ENCODE measurements at regions not wholly inside any gene's neighbourhood (a gene's known extent, or its start where the extent isn't known, plus 50 kb on each side); places are given as distances from the start of the nearest gene placed in this dataset.

DNA sequence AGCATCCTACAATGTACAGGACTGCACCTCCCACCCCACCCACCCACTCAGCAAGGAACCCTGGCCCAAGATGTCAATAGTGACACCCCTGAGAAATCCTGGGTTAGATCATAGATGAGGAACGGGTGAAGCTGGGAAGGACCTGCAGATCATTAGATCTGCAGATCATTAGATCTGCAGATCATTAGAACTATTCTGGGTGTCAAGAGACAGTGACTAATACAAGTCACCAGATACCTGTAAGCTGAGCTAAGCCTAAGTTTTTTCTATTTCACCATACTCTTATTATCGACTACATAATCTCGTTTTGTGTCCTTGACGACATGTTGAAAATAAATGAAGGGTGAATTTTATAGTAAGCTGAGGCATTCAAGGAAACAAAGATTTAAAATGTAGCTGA lies 325.7 kb downstream of the DUSP10 start:
- intact Hi-C loops (cut with micrococcal nuclease) = no loop called here

DNA sequence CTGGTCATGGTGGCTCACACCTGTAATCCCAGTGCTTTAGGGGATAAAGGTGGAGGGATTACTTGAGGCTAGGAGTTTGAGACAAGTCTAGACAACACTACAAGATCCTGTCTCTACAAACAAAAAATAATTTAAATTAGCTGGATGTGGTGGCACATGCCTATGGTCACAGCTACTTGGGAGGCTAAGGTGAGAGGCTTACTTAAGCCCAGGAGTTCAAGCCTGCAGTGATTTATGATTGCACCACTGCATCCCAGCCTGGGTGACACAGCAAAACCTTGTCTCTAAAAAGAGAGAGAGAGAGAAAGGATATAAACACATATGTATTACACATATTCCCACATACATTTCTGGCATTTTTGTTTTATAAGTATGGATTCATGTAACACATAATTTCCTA lies 325.2 kb downstream of the DUSP10 start:
- intact Hi-C loops (cut with micrococcal nuclease) = no loop called here

DNA sequence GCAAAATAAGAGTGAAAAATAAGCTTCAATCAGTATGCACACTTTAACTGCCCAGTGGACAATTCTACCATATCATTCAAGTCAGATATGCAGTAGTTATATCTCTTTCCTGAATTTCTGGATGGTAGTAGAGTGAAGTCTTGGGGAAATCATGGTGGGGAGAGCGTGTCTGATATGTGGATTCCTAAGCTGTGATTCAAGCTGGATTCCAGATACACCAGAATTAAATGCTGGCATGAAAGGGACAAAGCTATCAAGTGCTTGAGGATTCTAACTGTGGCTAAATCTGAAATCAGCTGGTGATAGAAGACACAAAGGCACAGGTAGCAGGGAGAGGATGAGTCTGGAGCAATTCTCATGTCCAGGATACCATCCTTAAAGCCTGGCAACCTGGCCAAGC lies 323.5 kb downstream of the DUSP10 start:
- intact Hi-C loops (cut with micrococcal nuclease) = no loop called here

DNA sequence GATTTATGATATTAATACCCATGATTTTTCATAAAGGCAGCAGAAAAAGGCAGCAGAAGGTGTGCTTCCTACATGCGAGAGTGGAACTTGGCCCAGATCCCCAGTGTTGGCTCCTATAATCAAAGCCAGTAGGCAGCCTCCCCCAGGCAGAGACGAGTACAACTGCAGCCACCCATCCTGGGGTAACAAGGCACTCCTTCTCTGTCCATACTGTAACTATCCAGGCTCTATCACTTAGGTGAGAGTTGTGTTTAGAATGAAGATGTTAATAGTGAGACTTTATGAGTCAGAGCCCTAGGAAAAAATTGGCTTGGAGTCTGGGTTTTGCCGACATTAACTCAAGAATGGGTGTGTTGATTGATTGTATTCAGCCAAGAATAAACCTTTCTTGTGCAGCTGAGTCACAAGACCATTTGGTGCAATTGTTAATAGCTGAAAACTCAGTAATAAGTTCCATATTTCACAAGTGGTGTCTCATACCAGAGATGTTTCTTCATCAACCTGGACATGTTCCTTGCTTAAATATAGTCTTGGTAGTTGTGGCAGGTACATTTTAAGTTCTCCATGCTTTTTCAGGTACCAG lies 322.3 kb downstream of the DUSP10 start:
- intact Hi-C loops (cut with micrococcal nuclease) = no loop called here

DNA sequence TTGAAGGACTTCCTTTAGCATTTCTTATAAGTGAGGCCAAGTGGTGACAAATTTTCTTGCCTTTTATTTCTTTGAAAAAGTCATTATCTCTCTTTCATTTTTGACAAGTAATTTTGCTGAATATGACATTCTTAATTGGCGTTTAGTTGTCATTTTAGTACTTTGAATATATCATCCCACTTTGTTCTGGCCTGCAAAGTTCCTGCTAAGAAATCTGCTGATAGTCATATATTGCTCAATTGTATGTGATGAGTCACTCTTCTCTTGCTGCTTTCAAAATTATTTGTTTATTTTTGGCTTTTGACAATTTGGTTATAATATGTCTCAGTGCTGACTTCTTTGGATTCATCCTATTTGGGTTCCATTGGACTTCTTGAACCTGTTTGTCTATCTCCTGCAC lies 312.6 kb downstream of the DUSP10 start:
- intact Hi-C loops (cut with micrococcal nuclease) = no loop called here

DNA sequence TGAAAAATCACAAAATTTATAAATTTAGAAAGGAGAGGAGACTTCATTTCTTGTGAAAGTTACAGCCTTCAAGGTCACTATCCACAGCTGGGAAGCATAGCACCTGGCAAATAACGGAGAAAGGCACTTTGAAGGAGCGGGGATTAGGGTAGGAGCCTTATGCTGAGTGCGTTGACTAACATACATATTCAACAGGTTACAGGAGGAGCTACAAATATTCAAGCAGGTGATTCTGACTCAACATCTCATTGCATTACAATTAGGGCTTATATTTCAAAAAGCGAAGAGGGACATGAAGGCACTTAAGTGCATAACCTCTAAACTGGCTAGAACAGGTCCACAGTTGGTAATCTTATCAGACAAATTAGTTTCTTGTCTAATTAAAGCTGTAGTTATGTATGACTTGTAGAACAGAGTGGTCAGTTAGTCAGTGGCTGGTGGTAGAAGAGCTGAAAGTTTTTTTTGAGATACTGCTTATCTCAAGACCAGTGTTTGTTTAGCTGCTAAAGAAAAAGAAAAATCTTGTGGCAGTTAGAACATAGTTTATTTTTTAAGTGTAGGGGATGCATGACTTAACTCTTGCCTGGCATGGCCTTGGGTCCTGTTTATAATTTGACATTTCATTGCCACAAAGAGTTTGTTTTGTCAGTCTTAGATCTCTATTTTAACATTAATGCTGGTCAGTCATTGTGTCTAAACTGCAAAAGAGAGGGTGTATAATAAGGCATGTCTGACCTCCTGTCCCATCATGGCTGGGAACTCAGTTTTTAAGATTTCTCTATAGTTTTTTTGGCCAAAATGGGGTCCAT lies 311.5 kb downstream of the DUSP10 start:
- intact Hi-C loops (cut with micrococcal nuclease) = no loop called here

DNA sequence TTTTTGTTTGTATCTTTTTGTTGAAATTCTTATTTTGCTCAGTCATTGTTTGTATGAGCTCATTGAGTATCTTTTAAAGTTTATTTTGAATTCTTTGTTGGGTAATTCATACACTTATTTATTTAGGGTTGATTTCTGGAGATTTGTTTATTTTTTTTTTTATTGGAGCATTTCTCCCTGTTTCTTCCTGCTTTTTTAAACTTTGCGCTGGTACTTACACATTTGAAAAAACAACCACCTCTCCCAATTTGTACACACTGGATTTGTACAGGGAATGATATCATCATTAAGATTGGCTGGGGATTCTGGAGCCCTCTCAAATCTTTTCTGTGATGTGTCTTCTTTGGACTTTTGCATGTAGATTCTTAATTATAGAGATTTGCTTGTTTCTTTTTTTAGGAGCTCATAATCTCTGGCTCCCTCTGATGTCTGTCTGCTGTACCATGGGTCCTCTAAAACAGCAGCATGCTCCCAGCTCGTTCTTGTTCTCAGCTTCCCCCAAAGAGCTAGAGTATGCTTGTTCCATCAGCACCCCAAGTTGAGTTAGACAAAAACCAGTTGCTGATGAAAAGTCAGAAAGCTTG lies 310.7 kb downstream of the DUSP10 start:
- intact Hi-C loops (cut with micrococcal nuclease) = no loop called here

DNA sequence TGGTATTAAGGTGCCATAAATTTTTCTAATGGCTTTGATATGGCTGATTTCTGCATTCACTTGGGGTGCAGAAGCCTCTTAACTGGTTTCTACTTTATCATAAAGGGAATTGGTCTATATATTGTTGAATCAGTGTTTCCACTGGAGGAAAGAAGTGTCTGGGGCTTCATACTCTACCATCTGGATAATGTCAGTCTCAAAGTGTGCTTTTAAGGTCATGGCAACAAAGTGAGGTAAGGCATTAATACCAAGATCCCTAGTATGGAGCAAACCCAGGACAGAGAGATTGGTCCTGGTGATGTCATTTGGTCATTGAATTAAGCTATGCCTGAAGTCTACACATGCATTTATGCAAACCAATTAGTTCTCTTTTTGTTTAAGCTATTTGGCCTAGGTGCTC lies 309.9 kb downstream of the DUSP10 start:
- intact Hi-C loops (cut with micrococcal nuclease) = no loop called here

DNA sequence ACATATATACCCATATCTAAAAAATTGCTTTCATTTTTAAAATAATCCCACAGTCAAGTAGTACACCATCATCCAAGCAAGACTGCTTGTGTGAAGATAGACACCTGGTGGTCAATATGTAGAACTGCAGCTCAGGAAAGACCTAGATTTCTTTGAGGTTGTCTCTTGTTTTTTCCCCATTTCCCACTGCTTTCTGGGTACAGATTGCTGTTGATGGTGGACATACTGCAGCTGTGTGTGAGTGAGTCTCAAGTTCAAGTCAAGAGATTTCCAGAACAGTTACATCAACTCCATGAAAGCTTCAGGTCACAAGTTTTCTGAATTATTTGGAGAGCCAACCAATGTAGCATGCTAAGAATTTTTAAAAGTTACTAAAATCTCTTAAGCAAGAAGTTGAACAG lies 306.4 kb downstream of the DUSP10 start:
- intact Hi-C loops (cut with micrococcal nuclease) = loop anchor here (1.0 to 5.0 kb wide), 7 partner anchors 172 to 1020 kb away; no protein-coding TSS in a partner anchor

DNA sequence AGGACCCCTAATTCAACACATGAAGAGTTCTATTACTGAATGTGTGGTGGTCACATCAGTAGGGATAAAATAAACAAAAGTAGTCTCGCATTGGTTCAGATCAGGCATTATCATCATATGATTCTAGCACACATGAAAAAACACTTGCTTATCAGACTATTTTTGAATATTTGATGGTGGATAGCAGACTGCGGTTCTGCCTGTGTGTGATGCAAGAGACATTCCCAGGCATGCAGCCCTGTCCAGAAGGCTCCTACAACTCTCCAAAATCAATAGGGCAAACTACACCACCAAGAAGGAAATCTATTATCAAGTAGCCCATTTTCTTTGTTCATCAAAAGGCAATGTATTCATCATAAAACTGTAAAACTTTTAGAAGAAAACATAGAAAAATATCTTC lies 304.7 kb downstream of the DUSP10 start:
- intact Hi-C loops (cut with micrococcal nuclease) = loop anchor here (5.0 kb wide), 2 partner anchors 290 to 340 kb away; no protein-coding TSS in a partner anchor

DNA sequence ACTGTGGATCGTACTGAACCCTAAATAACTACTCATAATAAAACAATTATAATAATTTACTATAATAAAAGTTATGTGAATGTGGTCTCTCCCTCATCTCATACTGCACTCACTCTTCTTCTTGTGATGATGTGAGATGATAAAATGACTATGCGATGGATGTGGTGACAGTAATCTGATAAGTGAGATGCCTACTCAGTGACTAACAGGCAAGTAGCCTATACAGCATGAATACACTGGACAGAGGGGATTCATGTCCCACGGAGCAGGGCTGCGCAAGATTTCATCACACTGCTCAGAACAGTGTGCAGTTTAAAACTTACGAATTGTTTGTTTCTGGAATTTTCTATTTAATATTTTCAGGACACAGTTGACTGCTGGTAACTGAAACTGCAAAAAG lies 304.0 kb downstream of the DUSP10 start:
- intact Hi-C loops (cut with micrococcal nuclease) = loop anchor here (5.0 kb wide), 2 partner anchors 289 to 339 kb away; no protein-coding TSS in a partner anchor

DNA sequence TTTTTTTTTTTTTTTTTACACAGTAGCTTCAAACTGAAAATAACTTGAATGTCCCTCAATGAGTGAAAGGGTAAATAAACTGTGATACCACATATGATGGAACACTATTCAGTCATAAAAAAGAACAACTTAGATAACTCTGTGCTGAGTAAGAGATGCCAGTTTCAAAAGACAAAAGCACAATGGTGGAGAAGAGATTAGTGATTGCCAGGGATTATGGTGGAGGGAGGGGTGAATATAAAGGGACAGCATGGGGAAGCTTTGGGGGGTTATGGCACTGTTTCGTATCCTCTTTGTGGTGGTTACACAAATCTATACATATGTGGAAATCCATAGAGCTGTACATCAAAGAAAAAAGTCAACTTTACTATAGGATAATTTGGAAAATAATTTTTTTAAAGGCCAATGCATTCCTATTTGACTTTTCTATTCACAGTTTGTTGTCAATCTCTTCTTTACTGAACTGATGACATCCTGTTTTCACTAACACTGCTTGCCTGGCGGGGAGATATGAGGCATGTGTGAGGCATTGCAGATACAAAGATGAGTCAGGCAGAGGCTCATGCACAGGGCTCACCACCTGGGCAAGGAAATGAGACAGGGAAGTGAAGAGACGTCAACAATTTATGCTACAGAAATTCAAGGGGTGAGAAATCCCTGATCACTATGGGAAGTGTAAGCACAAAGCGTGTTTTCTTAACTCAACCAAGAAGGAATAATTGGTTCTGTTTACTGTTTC lies 302.7 kb downstream of the DUSP10 start:
- intact Hi-C loops (cut with micrococcal nuclease) = loop anchor here (1.0 to 5.0 kb wide), 4 partner anchors 273 to 338 kb away; partner anchors contain the start of gene DUSP10

DNA sequence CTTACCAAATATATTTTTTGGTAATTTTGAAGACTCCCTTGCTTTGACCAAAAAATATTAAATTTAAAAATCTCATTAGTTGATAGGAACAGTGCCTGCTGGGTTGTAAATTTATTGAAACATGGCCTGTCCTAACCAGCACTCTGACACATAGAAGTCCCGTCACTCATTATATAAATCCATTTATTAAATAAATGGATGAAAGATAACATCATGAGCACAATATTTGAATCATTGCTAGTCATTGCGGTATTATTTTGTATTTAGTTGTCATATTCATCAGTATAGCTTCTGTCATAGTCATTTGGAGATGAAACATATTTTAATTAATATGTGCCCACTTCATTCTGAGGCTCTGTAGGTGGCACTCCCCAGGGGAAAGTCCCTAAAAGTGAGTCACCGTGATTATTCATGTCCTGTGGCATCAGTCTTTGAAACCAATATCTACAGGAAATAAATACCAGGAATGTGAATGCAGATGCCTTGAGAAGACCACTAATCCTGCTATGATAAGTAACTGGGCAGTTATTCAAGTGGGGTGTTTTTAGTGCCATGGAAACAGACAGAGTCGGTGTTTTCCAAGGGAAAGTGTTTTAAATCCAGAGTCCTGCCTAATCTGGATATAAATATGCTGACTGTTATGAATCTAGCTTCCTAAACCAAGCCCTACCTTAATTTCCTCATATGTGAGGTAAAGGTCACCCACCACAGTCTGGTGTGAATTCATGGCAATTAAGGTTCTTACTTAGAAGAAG lies 302.0 kb downstream of the DUSP10 start:
- intact Hi-C loops (cut with micrococcal nuclease) = loop anchor here (1.0 to 5.0 kb wide), 5 partner anchors 272 to 385 kb away; partner anchors contain the start of gene DUSP10

DNA sequence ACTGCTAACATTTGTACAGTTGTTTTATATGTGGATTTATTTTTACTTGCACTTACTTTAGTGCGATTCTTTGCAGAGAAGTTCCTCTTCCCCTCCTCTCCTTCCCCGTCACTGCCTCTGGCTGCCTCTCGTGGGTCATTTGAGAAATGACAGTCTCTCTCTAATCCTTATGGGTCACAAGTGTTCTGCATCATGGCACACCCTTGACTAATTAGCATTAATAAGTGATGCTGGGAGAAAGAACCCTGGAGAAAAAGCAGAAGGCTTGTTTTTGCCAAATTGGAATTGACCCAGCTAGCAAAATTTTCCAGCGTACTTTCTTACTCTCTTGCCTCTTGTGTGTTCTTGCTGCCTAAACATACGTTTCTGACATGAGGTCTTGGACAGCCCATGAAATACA lies 301.2 kb downstream of the DUSP10 start:
- intact Hi-C loops (cut with micrococcal nuclease) = loop anchor here (2.0 kb wide), 1 partner anchor 384 kb away; no protein-coding TSS in a partner anchor

DNA sequence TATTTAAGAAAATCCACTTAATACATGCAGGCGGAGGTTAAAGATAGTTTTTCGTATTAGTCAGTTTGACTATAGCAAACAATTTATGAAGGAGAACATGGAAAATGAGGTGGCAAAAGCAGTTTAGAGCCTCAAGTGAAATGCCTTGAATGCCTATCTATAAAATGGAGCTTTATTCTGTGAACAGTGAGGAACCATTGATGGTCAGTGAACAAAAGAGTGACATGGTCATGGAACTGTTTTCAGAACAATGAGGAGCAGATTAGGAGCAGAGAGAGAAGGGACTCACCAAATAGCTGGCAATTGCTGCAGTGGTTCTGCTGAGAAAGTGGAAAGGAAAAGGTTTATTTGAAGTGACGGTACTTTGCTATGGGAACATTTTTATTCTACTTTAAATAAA lies 299.8 kb downstream of the DUSP10 start:
- intact Hi-C loops (cut with micrococcal nuclease) = no loop called here

DNA sequence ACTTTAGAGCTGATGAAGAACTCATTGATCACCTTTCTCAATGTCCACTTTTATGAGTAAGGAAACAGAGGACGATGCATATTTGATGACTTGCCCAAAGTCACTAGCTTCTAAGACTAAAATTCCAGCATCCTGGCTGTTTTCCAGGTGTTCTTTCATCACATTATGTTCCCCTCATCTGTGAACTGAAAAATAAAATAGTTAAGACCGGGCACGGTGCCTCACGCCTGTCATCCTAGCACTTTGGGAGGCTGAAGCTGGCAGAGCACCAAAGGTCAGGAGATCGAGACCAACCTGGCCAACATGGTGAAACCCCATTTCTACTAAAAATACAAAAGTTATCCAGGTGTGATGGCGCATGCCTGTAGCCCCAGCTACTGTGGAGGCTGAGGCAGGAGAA lies 297.5 kb downstream of the DUSP10 start:
- intact Hi-C loops (cut with micrococcal nuclease) = no loop called here

DNA sequence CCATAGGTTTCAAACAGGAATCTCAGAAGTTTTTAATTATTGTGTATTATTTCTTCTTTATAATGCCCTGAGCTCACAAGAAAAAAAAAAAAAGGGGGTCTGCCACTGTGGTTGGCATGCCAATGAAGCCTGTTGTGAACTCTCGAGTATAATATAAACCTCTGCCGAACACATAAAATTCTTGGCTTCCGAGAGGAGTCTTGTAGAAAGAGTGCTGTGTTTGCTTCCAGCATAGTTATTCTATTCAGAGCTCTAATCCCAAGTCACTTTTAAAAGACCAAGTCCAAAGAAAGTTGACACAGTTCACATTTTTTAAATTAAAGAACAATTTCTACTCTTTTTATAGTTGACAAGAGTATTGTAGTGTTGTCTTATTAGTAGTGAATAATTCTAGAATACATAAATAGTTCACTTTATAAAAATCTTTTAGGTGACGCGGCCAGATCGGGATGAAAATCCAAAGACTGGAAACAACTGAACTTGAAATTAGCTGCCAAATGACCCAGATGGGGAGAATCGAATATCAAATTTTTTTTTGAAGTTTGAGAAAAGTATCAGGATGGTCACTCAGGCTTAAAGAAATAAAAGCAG lies 293.2 kb downstream of the DUSP10 start:
- intact Hi-C loops (cut with micrococcal nuclease) = no loop called here

DNA sequence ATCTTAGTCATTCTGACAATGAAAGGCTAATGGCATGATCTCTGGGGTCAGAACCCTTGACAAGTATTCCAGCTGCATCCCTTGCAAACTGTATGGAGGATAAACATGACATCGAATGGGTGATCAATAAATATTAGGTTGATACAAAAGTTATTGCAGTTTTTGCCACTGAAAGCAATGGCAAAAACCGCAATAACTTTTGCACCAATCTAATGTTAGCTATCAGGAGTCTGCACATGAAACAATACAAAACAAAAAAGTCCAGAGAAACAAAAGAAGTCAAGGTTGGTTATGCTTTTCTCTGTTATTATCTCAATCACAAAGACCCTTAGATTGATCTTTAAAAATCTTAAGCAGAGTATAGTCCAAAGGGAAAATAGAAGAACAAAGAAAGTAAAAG lies 292.7 kb downstream of the DUSP10 start:
- intact Hi-C loops (cut with micrococcal nuclease) = no loop called here

DNA sequence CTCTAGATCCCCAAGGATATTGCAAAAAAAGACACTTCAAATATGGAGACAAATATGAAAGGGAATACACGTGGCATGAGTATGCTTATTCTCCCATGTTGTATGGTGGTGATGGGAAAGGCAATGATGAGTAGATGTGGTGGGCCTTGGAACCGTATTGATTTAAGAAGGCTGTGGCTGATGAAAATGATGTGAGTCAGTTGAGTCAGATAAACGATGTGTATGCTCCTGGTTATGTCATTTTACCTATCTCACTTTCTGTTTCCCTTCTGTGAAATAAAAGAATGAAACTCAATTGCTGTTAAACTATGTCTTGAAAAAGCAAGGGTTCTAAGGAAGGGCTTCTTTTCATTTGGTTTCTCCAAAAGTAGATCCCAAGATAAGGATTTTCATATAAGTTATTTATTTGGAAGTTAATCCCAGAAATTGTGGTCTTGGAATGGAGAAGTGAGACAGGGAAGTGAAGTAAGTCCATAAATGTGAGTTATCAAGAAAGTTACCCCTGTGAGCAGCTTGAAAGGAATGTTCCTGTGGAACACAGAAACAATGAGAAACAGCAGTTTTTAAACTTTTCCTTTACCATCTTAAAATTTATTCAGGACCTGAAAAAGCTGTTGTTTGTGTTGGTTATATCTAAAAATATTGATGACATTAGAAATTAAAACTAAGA lies 292.0 kb downstream of the DUSP10 start:
- intact Hi-C loops (cut with micrococcal nuclease) = no loop called here

DNA sequence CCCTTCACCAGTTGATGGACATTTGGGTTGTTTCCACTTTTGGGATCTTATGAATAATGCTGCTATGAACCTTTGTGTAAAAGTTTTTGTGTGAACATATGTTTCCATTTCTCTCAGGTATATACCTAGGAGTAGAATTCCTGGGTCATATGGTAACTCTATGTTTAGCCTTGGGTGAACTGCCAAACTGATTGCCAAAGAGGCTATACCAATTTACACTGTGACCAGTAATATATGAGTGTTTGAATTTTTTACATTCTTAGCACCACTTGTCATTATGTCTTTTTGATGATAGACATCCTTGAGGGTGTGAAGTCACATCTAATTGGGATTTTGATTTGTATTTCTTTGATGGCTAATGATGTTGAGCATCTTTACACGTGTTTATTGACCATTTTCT lies 290.1 kb downstream of the DUSP10 start:
- intact Hi-C loops (cut with micrococcal nuclease) = no loop called here
